HepG2 (cell line): ENCODE measurements at regions not wholly inside any gene's neighbourhood (a gene's known extent, or its start where the extent isn't known, plus 50 kb on each side); places are given as distances from the start of the nearest gene placed in this dataset.

Experiments
- AGO2 ChIP-seq: fragments of 200-400 bp; formaldehyde crosslinking; optimal IDR thresholded peaks from 2 replicates; pipeline ENCODE3; 2017; ENCODE audit warnings: mild to moderate bottlenecking, low read depth, low read length, moderate library complexity
- ARID5B ChIP-seq: IDR thresholded peaks from 2 replicates; pipeline ENCODE4 v1.4.0; 2020; ENCODE audit warnings: mild to moderate bottlenecking, missing genetic modification reagents
- ETV5 ChIP-seq: IDR thresholded peaks from 2 replicates; pipeline ENCODE4 v1.6.1; 2018; ENCODE audit warnings: missing biosample characterization, missing genetic modification reagents, inconsistent platforms, borderline replicate concordance
- GATAD2A ChIP-seq: IDR thresholded peaks from 2 replicates; pipeline ENCODE4 v1.6.1; 2016
- HMG20A ChIP-seq: IDR thresholded peaks from 2 replicates; pipeline ENCODE4 v1.6.1; 2016; ENCODE audit warnings: borderline replicate concordance
- MAFG ChIP-seq: sonication (generic); formaldehyde crosslinking; IDR thresholded peaks from 2 replicates; pipeline ENCODE4 v1.5.1; 2020; ENCODE audit warnings: mild to moderate bottlenecking, missing genetic modification reagents
- NFATC3 ChIP-seq: sonication (generic); formaldehyde crosslinking; IDR thresholded peaks from 2 replicates; pipeline ENCODE4 v1.5.1; 2020; ENCODE audit warnings: mild to moderate bottlenecking, missing genetic modification reagents
- NR2F1 ChIP-seq, 2 experiments: fragments of 450-650 bp in 1 of 2; formaldehyde crosslinking in 1 of 2; IDR thresholded peaks; 2 replicates each; pipeline versions ENCODE4 v1.5.0 to v1.6.1; 2016 to 2020; ENCODE audit warnings: mild to moderate bottlenecking in 1 of 2, missing compliant biosample characterization in 1 of 2, missing genetic modification reagents in 1 of 2, moderate library complexity in 1 of 2
- NR2F6 ChIP-seq, 2 experiments: IDR thresholded peaks; 2 replicates each; pipeline ENCODE4 v1.6.1; 2016; ENCODE audit warnings: antibody characterized with exemption in 1 of 2, mild to moderate bottlenecking in 1 of 2
- PAXIP1 ChIP-seq: sonication (generic); formaldehyde crosslinking; conservative IDR thresholded peaks from 2 replicates; pipeline ENCODE4 v1.4.0; 2020; ENCODE audit warnings: mild to moderate bottlenecking, missing genetic modification reagents, moderate library complexity
- RXRB ChIP-seq: IDR thresholded peaks from 2 replicates; pipeline ENCODE4 v1.6.1; 2016; ENCODE audit warnings: borderline replicate concordance, missing genetic modification reagents, missing compliant biosample characterization
- SAP130 ChIP-seq: IDR thresholded peaks from 2 replicates; pipeline ENCODE4 v1.6.1; 2016; ENCODE audit warnings: low read depth
- SPEN ChIP-seq: sonication (generic); formaldehyde crosslinking; IDR thresholded peaks from 2 replicates; pipeline ENCODE4 v1.5.1; 2020; ENCODE audit warnings: low read depth, mild to moderate bottlenecking, missing genetic modification reagents
- TEF ChIP-seq: sonication (generic); formaldehyde crosslinking; IDR thresholded peaks from 2 replicates; pipeline ENCODE4 v1.5.0; 2020; ENCODE audit warnings: missing genetic modification reagents
- XRCC5 ChIP-seq: fragments of 200-400 bp; formaldehyde crosslinking; optimal IDR thresholded peaks from 2 replicates; pipeline ENCODE3; 2017; ENCODE audit warnings: mild to moderate bottlenecking, low read length
- ZNF10 ChIP-seq: sonication (generic); formaldehyde crosslinking; IDR thresholded peaks from 2 replicates; pipeline ENCODE4 v1.4.0; 2020; ENCODE audit warnings: mild to moderate bottlenecking, low read depth, missing genetic modification reagents, borderline replicate concordance
- ZNF3 ChIP-seq: IDR thresholded peaks from 2 replicates; pipeline ENCODE4 v1.7.0; 2017; ENCODE audit warnings: inconsistent platforms
- ZNF383 ChIP-seq: sonication (generic); formaldehyde crosslinking; IDR thresholded peaks from 2 replicates; pipeline ENCODE4 v1.4.0; 2020; ENCODE audit warnings: missing genetic modification reagents, mild to moderate bottlenecking, borderline replicate concordance
- ZNF446 ChIP-seq: sonication (generic); formaldehyde crosslinking; IDR thresholded peaks from 2 replicates; pipeline ENCODE4 v1.5.0; 2020; ENCODE audit warnings: mild to moderate bottlenecking, missing genetic modification reagents
- ZNF652 ChIP-seq: IDR thresholded peaks from 2 replicates; pipeline ENCODE4 v1.6.1; 2016; ENCODE audit warnings: low read depth, borderline replicate concordance
- ZNF768 ChIP-seq: sonication (generic); formaldehyde crosslinking; IDR thresholded peaks from 2 replicates; pipeline ENCODE4 v1.4.0; 2020; ENCODE audit warnings: missing genetic modification reagents
- ZNF841 ChIP-seq: sonication (generic); formaldehyde crosslinking; IDR thresholded peaks from 2 replicates; pipeline ENCODE4 v1.8.1; 2023; ENCODE audit warnings: missing genetic modification reagents, borderline replicate concordance
- ZSCAN25 ChIP-seq: sonication (generic); formaldehyde crosslinking; IDR thresholded peaks from 2 replicates; pipeline ENCODE4 v1.8.0; 2022; ENCODE audit warnings: mild to moderate bottlenecking, missing genetic modification reagents

GRCh38 chr5:2134543-2135292, 252.0 kb upstream of the IRX4 start (continued):
- TF ChIP-seq AGO2 = no peak
- TF ChIP-seq XRCC5 = no peak
- no peak for TF ChIP-seq ZNF446
- TF ChIP-seq SAP130 (CRISPR knock-in tag) = 0 out of 2 replicates have a peak, but pooled peaks have one; percentile 18
- no peak for TF ChIP-seq ZSCAN25 (CRISPR knock-in tag)
- TF ChIP-seq HMG20A = no peak
- no peak for TF ChIP-seq ZNF10 (CRISPR knock-in tag)
- TF ChIP-seq ZNF841 (CRISPR knock-in tag) = no peak
- peak; percentile 36; the same call in 1 of the 2 replicates for TF ChIP-seq NR2F6 (IDR thresholded peaks at IDR 0.05)
- no peak for TF ChIP-seq NR2F6 (CRISPR knock-in tag; IDR thresholded peaks at IDR 0.05)
- TF ChIP-seq ZNF383 (CRISPR knock-in tag) = no peak
- TF ChIP-seq ZNF652 (CRISPR knock-in tag) = peak; percentile 48; the same call in 1 of the 2 replicates
- peak; percentile 68; the same call in 1 of the 2 replicates for TF ChIP-seq ETV5 (CRISPR knock-in tag)
- peak; percentile 40; the same call in 1 of the 2 replicates for TF ChIP-seq ARID5B (CRISPR knock-in tag)
- TF ChIP-seq ZNF768 (CRISPR knock-in tag) = no peak
- TF ChIP-seq RXRB = peak; percentile 40; the same call in 1 of the 2 replicates
- TF ChIP-seq TEF (CRISPR knock-in tag) = no peak
- no peak for TF ChIP-seq ZNF3 (CRISPR knock-in tag)
- no peak for TF ChIP-seq NFATC3
- TF ChIP-seq GATAD2A (CRISPR knock-in tag) = peak; percentile 38; the same call in 1 of the 2 replicates
- peak; percentile 55 for TF ChIP-seq PAXIP1 (CRISPR knock-in tag)
- no peak for TF ChIP-seq MAFG (CRISPR knock-in tag)
- TF ChIP-seq NR2F1 (CRISPR knock-in tag; IDR thresholded peaks at IDR 0.05) = peak in 1 of 2 experiments; percentile 4; a peak in 1 of 4 replicates
- no peak for TF ChIP-seq SPEN
